Breast epithelium (tissue), 3 donors: ENCODE measurements at regions not wholly inside any gene's neighbourhood (a gene's known extent, or its start where the extent isn't known, plus 50 kb on each side); places are given as distances from the start of the nearest gene placed in this dataset.

Source experiments
- POLR2AphosphoS5 ChIP-seq, 3 donors: sonication (generic); formaldehyde crosslinking; IDR thresholded peaks; one replicate each; pipeline ENCODE4 v1.6.1; 2017; ENCODE audit warnings: antibody characterized with exemption in 3 of 3
- TF ChIP-seq, protein P1 (sequence below), 3 donors: fragments of 450-650 bp; IDR thresholded peaks; one replicate each; pipeline ENCODE4 v1.5.1; 2016 to 2017; ENCODE audit warnings: antibody characterized with exemption in 3 of 3, mild to moderate bottlenecking in 3 of 3, moderate library complexity in 3 of 3

DNA sequence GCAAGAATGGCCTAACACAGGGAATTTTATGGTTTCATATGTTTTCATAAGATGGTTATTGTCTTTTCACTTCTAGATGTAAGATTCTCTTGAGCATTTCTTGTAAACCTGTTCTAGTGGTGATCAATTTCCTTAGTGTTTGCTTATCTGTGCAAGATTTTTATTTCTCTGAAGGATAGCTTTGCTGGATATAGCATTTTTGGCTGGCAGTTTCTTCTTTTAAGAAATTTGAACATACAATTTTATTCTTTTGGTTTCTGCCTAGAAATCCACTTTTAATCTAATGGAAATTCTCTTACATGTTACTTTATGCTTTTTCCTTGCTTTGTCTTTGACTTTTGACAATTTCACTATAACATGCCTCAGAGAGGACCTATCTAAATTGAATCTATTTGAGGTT is 276.5 kb upstream of the SFRP2 start:
- TF ChIP-seq, protein P1, sequence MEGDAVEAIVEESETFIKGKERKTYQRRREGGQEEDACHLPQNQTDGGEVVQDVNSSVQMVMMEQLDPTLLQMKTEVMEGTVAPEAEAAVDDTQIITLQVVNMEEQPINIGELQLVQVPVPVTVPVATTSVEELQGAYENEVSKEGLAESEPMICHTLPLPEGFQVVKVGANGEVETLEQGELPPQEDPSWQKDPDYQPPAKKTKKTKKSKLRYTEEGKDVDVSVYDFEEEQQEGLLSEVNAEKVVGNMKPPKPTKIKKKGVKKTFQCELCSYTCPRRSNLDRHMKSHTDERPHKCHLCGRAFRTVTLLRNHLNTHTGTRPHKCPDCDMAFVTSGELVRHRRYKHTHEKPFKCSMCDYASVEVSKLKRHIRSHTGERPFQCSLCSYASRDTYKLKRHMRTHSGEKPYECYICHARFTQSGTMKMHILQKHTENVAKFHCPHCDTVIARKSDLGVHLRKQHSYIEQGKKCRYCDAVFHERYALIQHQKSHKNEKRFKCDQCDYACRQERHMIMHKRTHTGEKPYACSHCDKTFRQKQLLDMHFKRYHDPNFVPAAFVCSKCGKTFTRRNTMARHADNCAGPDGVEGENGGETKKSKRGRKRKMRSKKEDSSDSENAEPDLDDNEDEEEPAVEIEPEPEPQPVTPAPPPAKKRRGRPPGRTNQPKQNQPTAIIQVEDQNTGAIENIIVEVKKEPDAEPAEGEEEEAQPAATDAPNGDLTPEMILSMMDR (IDR thresholded peaks at IDR 0.05), result no peak
- no peak for TF ChIP-seq POLR2AphosphoS5 (IDR thresholded peaks at IDR 0.05)
